ENCODE measurements at regions not wholly inside any gene's neighbourhood (a gene's known extent, or its start where the extent isn't known, plus 50 kb on each side); places are given as distances from the start of the nearest gene placed in this dataset.
"Not testable (repeated sequence)": the region's sequence is repeated elsewhere in the genome, so short reads cannot be mapped to it uniquely, and the experiment has no call there.

DNA sequence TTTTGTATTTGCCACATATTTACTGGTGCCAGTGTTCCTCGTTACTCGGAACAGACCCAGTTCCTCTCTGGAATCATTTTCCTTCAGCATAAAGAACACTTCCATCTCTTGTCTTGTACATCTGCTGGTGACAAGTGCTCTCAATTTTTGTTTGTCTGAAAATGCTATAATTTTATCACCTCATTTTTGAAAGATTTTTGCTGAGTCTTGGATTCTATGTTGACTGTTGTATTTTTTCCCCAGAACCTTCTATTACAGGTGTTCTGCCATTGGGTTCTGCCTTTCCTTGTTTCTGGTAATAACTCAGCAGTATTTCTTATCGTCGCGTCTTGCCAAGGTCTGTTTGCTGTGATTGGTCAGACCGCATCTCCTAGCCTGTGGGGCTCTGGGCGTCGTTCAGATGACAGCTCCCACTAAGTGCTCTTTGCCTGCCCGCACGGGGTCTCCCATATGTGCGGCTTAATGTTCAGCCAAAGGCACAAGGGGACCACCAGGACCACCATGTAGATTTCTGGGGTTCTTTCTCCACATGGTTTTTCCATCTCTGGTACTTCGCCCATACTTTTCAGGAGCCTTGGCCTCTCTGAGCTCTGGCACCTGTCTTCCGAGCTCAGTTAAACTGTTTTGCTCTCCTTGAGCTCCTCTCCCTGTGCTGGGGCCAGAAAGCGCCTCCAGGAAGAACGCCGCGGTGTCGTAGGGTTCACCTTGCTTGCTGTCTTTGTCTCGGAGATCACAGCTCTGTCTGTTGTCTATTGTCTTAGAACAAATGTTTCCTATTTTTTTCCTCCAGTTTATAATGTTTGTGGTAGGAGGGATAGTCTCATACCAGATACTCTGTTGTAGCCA, 80.0 kb downstream of the METRNL start:
- DNase-seq = no peak

DNA sequence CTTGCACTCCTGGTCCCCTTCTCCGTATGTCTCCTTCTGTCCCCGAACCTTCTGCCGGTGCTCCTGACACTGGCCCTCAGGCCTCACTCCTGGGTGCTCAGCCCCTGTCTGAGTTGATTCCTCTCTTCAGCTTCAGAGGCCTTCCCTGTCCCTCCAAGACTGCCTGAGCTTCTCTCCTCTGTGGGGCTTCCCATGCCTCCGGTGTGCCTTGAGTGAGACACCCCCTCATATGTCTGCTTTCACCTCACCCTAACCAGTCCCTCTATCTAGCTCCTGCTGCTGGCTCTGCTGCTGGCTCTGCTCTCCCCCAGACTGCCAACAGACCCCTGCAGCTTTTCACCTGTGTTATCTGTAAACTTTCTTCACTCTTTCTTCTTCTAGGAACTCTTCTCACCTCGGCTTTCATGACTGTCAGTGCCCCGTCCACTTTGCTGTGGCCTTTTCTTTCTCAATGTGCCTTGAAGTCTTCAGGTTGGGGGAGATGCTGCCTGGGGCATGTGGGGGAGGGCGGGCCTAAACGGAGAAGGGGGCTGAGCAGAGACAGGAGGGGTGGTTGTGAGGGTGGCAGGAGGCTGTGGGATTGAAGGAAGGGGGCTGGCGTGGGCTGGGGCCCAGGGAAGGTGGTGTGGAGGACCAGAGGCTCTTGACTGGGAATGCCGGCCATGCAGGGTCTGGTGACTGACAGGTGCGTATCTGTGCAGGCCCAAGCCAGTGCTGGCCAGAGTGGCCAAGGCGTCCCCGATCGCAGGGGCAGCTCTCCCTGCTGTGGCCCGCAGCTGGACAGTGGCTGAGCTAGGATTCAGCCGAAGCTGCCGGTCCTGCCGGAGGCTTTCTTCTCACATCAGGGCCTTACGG, 81.3 kb downstream of the METRNL start:
- DNase-seq = no peak

DNA sequence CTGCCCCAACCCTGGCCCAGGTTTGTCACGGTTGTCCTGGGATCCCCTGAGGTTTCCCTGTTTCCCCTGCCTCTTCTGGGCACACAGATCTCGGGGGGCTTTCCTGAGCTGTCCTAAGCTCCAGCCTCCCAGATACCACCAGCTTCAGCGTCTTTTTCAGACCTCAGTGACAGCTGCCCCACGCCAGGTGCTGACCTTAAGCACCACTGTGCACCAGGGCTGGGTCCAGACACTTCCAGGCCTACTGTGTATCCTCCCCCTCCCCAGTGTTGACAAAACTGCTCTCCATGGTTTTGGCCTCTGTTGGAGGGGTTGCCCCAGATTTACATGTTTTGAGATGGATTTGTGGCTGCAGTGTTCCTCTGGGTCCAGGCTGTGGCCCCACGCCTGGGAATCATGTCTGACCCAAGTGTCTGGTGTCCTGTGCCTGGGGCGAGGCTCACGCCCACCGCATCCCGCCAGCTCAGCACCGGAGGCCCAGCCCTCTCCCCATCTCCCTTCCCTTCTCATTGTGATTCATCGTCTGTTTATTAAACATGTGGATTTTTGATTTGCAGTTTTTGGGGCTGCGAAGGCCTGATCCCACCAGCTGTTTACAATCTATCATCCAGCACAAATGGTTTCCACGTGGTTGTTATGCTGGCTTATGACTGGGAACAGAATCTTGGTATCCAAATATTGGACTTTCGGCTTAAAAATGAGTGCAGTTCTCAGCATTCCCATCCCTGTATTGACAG, 82.1 kb downstream of the METRNL start:
- no peak for DNase-seq

DNA sequence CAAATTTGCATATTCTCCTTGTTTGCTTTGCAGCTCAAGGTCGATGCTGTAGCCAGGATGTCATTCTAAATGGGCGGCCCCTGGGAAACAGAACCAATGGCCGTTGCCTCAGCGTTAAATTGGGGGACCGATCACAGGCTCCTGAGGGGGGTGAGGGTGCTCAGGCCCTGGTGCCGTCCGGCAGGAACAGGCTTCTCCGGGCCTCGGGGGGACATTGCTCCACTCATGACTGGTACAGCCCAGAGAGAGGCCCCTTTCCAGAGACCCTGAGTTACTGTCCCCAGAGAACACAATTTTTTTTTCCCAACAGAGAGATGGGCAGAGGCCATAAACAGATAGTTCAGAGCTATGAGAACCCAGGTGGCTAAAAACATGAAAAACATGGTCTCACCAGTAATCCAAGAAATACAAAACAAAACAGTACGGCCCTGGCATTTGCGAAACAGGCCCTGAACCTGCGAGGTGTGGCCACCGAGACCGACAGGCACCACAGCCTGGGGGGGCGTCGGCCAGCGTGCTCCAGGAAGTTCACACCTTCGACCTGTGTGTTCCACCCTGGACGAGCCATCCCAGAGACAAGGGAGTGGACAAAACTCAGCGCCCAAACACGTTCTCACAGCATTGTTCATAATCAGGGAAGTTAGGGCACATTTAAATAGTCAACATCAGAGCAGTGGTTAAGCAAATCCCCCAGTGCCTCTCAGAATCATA, 82.8 kb downstream of the METRNL start:
- DNase-seq = no peak

DNA sequence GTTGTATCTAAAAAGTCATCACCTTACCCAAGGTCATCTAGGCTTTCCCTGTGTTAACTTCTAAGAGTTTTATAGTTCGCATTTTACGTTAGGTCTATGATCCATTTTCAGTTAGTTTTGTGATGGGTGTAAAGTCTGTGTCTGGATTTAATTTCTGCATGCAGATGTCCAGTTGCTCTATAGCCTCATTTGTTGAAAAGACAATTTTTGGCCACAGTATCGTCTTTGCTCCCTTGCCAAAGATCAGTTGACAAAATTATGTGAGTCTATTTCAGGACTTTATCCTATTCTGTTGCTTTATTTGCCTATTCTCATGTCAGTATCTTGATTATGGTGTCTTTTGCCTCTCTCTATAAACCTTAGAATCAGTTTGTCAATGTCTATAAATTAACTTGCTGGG, 85.1 kb downstream of the METRNL start:
- DNase-seq = no peak

DNA sequence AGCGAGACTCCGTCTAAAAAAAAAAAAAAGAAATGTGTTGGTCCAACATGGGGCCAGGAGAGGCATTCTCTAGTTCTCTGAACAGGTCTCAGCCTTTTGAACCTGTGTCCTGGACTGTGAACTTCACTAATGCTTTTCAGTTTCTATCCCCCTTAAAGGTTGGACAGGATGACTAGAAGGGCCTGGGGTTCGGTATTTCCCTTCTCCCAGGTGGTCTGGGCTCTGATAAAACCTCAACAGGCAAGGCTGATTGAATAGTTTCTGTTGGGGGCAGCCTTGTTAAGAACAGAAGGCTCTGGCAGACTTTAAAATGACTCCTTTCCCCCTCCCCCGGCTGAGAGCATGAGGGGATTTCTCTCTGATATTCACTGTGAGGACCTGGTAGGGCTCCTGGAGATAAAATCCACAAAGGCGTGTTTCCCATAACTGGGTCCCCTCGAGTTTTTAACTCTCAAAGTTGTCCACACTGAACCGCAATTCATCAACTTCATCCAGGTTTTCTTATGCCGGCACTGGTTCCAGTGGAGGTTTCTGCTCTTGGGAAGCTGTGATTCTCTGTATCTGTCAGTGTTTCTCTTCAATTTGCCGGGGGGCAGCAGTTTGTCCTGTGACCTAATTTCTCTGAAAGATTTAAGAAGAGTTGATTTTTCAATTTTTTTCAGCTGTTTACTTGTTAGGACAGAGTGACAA, 91.3 kb downstream of the METRNL start:
- no peak for DNase-seq

DNA sequence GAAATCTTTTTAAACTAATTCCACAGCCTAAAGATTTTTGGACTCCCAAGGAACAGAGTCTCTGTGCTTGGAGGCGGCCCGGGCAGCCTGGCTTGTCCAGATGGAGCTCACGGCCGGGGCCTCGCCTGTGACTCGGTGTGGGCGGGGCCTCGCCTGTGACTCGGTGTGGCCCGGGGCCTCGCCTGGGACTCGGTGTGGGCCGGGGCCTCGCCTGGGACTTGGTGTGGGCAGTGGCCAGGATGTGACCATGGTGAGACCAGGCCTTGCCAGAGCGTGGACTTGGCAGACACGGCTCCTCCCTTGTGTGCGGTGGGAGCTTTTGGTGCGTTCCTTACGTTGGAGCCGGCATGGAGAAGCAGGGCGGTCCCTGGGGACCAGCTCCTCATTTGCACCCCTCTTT, 92.3 kb downstream of the METRNL start:
- DNase-seq = no peak

DNA sequence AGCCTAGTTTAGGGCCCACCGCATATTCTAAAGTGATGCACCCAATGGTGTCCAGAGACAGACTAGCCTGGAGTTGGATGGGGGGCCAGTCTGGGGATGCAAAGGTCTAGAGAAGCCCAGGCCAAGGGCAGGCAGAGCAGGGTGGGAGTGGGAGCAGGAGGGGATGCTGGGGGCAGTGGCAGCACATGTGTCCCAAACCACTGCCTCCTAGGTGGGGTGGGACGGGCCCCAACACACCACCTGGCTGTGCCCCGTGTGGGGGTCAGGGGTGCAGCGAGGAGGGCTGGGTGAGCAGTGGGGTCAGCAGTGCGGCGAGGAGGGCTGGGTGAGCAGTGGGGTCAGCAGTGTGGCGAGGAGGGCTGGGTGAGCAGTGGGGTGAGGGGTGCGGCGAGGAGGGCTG, 92.7 kb downstream of the METRNL start:
- not testable (repeated sequence) for DNase-seq

DNA sequence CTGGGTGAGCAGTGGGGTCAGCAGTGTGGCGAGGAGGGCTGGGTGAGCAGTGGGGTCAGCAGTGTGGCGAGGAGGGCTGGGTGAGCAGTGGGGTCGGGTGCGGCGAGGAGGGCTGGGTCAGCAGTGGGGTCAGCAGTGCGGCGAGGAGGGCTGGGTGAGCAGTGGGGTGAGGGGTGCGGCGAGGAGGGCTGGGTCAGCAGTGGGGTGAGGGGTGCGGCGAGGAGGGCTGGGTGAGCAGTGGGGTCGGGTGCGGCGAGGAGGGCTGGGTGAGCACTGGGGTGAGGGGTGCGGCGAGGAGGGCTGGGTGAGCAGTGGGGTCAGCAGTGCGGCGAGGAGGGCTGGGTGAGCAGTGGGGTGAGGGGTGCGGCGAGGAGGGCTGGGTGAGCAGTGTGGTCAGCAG, 93.2 kb downstream of the METRNL start:
- not testable (repeated sequence) for DNase-seq

DNA sequence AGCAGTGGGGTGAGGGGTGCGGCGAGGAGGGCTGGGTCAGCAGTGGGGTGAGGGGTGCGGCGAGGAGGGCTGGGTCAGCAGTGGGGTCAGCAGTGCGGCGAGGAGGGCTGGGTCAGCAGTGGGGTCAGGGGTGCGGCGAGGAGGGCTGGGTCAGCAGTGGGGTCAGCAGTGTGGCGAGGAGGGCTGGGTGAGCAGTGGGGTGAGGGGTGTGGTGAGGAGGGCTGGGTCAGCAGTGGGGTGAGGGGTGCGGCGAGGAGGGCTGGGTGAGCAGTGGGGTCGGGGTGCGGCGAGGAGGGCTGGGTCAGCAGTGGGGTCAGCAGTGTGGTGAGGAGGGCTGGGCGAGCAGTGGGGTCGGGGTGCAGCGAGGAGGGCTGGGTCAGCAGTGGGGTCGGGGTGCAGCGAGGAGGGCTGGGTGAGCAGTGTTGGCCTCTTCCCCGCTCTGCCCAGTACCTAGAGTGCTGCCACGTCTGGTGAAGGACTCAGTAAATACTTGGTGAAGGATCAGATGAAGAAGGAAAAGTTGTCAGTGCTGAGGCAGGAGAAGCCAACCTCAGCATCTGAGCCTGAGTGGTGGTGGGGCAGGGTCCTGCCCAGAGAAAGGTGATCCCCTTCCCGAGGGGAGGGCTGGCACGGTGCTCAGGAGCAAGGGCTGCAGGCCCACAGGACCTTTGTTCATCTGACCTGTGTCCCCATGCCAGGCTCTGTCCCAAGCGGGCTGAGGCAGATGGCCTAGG, 93.9 kb downstream of the METRNL start:
- DNase-seq = not testable (repeated sequence)

DNA sequence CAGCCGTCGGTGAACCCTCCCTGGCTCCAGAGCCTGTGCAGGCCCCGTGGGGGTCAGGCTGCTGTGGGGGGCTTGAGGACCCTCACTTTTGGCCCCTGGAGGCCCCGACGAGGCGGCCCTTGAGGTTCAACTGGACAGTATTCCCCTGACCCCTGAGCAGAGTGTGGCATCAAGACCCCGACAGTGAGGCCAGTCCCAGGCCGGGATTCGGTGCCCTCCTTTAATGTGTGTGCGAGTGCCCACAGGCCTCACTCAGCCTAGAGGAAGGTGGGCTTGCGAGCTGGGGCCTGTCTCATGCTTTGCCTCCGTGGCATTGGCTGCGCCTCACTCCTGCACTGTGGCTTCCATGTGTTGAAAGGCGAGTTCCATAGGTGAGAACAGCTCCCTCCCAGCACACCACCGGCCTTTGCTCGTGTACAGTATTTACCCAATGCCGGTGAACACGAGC, 94.5 kb downstream of the METRNL start:
- no peak for DNase-seq

DNA sequence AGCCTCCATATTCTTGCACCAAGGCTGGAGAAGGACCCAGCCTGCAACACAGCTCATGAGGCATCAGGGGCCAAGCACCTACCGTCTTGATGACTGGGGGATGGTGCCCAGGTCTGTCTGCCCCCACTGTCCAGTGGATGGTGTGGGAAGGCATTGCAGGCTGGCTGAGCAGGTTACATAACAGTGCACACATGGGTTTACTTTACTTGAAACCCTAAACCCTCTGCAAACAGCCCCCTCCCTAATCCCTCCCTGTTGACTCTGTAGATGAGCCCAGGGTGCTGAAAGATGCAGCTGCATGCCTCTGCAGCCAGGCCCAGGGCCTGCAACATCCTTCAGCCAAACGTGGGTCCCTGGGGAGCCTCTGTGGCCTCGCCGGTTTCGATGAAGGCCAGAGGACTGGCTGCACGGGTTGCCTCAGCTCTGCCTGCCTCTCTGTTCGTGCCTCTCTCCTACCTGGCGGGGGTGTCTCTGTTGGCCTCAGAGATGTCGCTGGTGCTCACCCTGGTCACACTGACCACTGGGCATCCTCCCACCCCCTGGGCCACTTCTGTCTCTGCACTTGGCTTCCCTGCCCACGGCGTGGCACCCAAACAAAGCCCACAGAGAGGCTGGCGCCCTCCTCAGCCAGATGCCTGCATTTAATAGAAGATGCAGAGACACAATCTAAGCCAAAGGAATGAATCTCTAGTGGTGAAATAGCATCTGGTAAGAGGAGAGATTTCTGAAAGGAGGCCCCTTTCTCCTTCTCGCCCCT, 95.1 kb downstream of the METRNL start:
- peak; percentile 6 to 8 for DNase-seq

DNA sequence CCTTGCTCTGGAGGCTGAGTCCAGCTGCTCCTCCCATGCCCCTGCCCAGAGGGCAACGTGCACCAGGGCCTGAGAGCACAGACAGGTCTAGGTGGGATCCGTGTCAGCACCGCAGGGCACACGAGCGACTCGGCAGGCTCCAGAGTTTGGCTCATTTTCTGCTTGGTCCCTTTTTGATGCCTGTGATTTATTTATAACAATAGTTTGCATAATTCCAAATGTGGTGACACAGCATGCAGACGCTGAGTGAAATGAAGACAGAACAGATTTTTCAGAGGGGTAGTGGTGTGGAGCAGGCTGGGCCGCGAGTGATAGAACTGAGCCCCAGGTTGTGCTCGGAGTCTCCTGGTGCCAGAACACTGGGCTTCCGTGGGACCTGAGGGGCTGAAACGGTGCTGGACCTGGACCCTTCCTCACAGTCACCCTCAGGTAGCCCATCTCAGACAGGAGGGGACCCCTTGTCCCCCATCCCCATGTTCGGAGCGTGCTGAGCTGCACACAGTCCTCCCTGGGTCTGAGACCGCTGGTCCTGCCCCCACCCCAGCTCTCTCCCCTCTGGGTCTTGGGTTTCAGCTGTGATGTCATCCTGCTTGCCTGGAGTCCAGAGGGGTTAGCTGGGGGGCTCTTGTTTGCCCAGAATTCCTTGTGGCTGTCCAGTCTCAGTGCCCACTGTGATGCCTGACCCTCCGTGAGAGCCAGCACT, 95.9 kb downstream of the METRNL start:
- no peak for DNase-seq

DNA sequence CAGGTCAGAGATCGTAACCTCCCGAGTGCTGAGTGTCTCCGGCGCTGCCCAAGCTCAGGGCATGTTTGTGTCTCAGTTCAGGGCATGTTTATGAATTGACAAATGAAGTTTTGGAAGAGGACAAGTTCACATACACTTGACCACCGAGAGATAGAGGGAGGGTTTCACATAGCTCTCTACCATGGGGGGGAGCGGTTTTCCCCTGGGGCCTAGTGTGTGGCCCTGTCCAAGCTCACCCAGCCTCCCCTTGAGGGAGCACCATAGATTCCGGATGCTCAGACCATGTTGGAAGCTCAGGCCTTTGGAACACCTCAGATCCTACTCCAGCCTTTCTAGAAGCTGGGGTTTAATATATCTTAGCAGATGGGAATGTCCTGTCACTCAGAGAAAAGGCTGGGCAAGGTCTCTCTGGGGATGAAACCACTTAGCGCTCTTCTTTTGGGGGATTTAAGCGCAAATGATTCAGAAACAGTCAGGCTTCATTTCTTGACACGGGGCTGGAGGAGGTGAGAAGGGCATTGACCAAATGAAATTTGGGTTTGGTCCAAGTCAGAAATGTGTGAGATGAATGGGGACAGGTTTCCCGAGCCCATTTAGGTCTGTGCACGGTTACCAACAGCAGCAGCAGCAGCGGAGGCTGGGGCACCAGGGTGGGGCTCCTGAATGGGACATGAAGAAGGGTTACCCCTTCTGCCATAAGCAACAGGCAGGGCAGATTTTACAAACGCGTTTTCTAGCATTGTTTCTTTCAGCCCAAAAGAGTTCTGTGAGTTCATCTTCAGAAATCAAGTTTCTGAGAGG, 96.6 kb downstream of the METRNL start:
- no peak for DNase-seq

DNA sequence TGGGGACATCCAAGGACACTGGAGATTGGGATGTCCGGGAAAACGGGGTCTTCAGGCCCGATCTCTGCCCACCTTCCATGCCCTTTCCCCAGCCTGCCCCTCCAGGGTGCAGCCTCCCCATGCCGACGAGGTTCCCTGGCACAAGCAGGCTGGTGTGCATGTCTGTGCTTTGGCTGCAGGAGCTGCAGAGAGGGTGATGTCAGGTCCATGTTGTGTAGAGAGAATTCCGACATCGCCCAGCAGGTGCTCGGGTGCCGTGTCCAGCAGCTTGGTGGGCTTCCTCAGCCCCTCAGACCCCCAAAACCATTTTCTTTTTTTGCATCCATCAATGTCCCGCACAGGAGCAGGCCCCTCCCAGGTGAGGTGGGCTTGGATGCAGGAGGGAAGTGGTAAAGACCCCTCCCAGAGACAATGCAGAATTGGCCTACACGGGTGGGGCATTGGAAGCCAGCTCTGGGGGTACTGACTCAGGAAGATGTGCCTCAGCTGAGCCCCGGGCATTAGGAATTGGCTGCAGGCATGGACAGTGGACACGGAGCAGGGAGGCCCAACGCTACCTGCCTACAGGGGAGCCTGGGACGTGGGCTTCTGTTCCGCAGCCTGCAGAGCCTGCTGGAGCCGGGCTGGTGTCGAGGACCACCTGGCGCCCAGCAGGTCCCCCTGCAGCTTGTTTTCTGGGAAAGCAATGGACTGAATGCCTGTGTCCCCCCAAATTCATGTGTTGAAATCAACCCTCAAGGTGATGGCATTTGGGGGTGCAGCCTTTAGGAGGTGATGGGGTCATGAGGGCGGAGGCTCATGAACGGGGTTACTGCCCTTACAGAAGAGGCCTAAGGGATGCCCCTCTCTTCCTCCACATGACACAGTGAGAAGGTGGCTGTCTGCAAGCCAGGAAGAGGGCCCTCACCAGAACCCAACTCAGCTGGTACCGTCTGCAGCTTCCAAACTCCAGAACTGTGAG, 97.5 kb downstream of the METRNL start:
- no peak for DNase-seq

DNA sequence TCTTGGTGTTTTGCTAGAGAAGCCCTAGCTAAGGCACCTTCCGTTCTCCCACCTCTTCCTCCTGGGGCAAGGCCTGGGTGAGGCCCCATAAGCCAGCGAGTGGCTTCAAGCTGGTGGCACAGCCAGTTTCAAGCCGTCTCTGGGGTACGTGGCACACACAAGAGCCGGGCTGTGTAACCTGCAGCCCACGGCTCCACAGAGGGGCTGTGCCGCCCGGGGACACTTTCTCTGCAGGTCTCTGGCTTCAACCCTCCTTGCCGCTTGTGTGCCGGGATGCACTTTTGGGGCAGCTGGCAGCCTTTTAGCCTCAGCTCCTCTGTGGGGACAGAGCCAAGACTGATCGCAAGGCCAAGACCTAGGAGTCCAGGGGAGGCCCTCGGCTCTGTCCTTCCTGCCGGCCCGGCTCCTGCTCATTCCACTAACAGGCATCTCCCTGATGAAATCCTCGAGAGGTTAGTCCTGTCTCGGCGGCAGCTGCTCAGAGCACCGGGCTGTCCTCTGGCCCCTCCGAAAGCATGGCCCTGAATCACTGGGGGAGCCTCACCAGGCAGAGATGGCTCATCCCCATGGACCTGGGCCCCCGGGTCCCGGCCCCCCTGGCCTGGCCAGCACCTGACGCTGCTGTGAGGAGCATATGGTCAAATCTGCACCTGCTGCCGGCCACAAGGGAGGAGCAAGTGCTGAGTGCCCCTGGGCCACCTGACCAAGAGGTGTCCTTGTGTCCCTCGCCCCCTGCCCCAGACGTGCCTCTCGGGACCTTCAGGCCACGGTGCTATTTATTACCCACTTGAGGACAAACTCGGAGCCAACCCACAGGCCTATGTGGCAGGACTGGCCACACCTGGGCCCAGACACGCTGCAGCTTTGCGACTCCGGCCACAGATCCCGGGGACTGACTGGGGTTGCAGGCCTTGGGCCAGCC, 98.5 kb downstream of the METRNL start:
- no peak for DNase-seq

All from AML-193 (cell line).